Left renal cortex interstitium (tissue), 4 donors: ENCODE measurements at regions not wholly inside any gene's neighbourhood (a gene's known extent, or its start where the extent isn't known, plus 50 kb on each side); places are given as distances from the start of the nearest gene placed in this dataset.
"Not testable (repeated sequence)": the region's sequence is repeated elsewhere in the genome, so short reads cannot be mapped to it uniquely, and the experiment has no call there.

Experiments
- DNase-seq, 4 donors: peaks; one replicate each; pipeline ENCODE4 v3.0.0-alpha.2; 2013; ENCODE audit warnings: low read depth in 4 of 4, low spot score in 2 of 4, missing footprints in 1 of 4

GRCh38 chr14:83559721-83560120 is 1970.2 kb upstream of the FLRT2 start:
- DNase-seq = no peak

- DNase-seq = no peak
These were observed 1968.7 kb upstream of the FLRT2 start for GRCh38 chr14:83561261-83561660.

GRCh38 chr14:83566567-83566966 is 1963.4 kb upstream of the FLRT2 start:
- no peak for DNase-seq

- DNase-seq = no peak
These were observed 1961.8 kb upstream of the FLRT2 start for GRCh38 chr14:83568141-83568540.

GRCh38 chr14:83575301-83575700 is 1954.6 kb upstream of the FLRT2 start:
- DNase-seq = no peak

GRCh38 chr14:83583201-83583600 is 1946.7 kb upstream of the FLRT2 start:
- DNase-seq = no peak

- no peak for DNase-seq
These were observed 1935.1 kb upstream of the FLRT2 start for GRCh38 chr14:83594874-83595273.

- DNase-seq = no peak
These were observed 1922.3 kb upstream of the FLRT2 start for GRCh38 chr14:83607682-83608081.

- no peak for DNase-seq
These were observed 1918.5 kb upstream of the FLRT2 start for GRCh38 chr14:83611491-83611890.

- DNase-seq = no peak
These were observed 1918.0 kb upstream of the FLRT2 start for GRCh38 chr14:83611906-83612390.

- no peak for DNase-seq
These were observed 1915.0 kb upstream of the FLRT2 start for GRCh38 chr14:83614956-83615355.

- no peak for DNase-seq
These were observed 1905.4 kb upstream of the FLRT2 start for GRCh38 chr14:83624541-83624940.

- DNase-seq = no peak
These were observed 1897.6 kb upstream of the FLRT2 start for GRCh38 chr14:83632375-83632774.

GRCh38 chr14:83638748-83639504 is 1891.0 kb upstream of the FLRT2 start:
- DNase-seq = no peak

GRCh38 chr14:83639505-83639875 is 1890.5 kb upstream of the FLRT2 start:
- not testable (repeated sequence) for DNase-seq

- no peak for DNase-seq
These were observed 1883.7 kb upstream of the FLRT2 start for GRCh38 chr14:83646228-83646627.

GRCh38 chr14:83660597-83660996 is 1869.3 kb upstream of the FLRT2 start:
- DNase-seq = no peak

GRCh38 chr14:83664389-83664788 is 1865.6 kb upstream of the FLRT2 start:
- no peak for DNase-seq

GRCh38 chr14:83689265-83689664 is 1840.7 kb upstream of the FLRT2 start:
- DNase-seq = no peak

- no peak for DNase-seq
These were observed 1832.8 kb upstream of the FLRT2 start for GRCh38 chr14:83697099-83697498.

GRCh38 chr14:83702619-83703018 is 1827.3 kb upstream of the FLRT2 start:
- no peak for DNase-seq

- DNase-seq = no peak
These were observed 1823.6 kb upstream of the FLRT2 start for GRCh38 chr14:83706231-83706954.
